HG03064 (cell line): ENCODE measurements at regions not wholly inside any gene's neighbourhood (a gene's known extent, or its start where the extent isn't known, plus 50 kb on each side); places are given as distances from the start of the nearest gene placed in this dataset.
"Not testable (repeated sequence)": the region's sequence is repeated elsewhere in the genome, so short reads cannot be mapped to it uniquely, and the experiment has no call there.

ENCODE experiments used
- ATAC-seq: cut with Tn5 transposase; IDR thresholded peaks from one replicate; pipeline ENCODE4 v1.9.1; 2021; ENCODE audit warnings: low read depth; ENCODE audit not compliant: unreplicated experiment

DNA sequence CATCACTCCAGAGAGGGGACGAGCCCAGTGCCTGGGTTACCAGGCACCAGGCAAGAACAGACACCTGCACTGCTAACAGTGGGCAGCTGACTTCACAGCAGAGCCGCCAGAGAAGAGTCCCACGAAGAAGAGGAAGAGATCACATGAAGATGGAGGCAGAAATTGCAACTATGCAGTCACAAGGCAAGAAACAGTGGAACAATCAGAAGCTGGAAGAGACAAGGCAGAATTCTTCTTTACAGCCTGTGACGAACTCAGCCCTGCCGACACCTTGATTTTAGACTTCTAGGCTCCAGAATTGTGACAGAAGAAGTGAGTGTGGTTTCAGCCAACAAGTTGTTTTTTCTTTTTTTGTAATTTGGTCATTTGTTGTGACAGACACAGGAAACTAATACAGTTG lies 59.2 kb downstream of the IL12A start:
- no peak for ATAC-seq

DNA sequence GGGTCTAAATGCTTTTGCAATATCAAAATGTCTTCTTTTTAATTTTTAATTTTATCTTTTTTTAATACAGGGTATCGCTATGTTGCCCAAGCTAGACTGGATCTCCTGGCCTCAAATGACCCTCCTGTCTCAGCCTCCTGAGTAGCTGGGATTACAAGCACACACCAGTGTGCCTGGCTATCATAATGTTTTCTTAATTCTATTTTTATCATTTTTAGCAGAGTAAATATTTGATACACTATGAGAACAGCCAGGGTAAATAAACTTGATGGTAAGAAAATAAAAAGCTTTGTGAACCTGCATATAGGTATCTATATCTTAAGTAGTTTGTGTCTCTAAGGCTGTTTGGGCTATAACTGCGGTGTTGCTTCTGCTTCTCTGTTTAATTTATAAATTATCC lies 60.4 kb downstream of the IL12A start:
- no peak for ATAC-seq

DNA sequence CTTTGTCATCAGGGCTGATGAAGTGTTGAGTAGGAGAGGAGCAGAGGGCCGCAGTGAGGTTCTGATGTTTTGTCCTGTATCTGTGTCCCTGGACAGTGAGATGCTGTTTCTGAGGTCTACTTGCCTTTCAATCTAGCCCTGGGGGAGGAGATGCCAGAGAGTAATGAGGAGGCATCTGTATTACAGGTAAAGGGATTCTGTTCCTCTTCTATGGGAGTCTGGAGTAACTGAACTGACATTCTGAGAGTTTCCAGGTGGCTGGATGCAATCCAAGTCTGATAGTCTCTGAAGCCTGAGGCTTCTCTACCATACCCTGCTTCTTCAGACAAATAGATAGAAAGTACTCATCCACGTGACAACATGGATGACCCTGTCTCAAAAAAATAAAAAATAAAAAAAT lies 60.9 kb downstream of the IL12A start:
- no peak for ATAC-seq

DNA sequence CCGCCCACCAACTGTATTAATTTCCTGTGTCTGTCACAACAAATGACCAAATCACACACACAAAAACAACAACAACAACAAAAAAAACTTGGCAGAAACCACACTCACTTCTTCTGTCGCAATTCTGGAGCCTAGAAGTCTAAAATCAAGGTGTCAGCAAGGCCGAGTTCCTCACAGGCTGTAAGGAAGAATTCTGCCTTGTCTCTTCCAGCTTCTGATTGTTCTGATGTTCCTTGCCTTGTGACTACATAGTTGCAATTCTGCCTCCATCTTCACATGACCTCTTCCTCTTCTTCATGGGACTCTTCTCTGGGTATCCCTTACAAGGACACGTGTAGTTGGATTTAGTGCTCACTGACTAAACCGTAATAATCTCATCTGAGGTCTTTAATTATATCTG lies 61.4 kb downstream of the IL12A start:
- no peak for ATAC-seq

DNA sequence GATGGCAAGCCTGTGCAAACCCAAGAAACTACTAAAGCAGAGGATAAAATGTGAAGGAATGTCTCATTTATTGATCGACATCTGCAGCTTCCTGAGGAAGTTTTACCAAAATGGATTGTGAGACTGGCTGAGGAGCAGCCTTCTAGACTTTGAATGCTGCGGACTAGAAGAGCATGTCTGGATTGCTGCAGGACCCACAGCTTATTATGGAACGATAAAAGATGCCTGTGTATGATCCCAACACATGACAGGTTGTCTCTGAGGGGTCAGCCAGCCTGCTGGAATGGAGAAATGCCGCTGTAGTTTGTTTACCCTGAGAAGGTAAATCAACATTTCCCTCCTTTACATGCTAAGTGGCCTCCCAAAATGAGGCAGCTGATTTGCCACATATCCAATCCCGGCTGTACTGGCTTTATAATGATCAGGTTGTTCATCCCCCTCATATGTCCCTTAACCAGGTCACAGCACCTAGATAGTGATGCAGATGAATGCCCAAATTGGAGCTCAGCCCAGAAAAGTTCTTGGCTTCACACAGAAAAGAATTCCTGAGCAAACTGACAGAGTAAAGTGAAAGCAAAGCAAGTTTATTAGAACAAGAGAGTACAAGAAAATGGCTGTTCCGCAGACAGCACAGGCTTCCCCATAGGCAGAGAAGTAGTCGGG lies 63.9 kb downstream of the IL12A start:
- no peak for ATAC-seq

DNA sequence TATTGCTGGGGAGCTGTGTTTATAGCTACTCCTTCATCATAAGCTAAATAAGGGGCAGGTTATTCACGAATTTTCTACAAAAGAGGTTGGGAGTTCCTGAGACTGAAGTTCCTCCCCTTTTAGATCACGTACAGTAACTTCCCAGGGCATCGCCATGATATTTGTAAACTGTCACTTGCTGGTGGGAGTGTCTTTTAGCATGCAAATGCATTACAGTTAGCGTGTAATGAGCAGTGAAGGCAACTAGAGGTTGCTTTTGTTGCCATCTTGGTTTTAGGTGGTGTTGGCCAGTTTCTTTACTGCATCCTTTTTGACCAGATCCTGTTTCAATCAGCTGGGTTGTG lies 64.4 kb downstream of the IL12A start:
- no peak for ATAC-seq

DNA sequence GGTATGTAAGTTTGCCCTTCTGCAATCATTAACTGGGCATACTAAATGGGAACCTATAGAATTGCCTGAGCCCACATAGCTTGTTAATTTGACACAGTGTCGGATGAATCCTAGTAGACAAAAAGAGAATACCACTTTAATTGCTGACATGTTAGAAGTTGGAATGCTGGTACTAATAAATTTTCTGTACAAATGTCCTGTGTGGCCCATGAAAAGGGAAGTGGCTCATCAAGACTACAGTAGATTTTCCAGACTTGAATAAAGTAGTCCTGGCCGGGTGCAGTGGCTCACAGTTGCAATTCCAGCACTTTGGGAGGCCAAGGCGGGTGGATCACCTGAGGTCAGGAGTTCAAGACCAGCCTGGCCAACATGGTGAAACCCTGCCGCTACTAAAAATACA lies 66.2 kb downstream of the IL12A start:
- ATAC-seq = not testable (repeated sequence)

DNA sequence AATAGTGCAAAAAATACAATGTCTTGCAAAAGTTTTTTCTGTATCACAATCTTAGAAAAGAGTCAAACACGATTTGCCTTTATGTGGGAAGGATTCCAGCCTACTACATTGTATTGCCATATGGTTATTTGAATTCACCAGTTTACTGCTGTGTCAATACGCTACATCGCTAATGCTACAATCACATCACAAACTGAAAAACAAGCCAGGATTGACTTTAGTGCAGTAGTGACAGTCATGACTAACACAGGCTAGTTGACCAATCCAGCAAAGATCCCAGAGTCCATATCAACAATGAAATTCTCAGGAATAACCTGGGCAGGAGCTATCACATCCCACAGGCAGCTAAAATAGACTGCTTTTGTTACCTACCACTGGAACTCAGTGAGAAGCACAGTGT lies 67.0 kb downstream of the IL12A start:
- ATAC-seq = no peak

DNA sequence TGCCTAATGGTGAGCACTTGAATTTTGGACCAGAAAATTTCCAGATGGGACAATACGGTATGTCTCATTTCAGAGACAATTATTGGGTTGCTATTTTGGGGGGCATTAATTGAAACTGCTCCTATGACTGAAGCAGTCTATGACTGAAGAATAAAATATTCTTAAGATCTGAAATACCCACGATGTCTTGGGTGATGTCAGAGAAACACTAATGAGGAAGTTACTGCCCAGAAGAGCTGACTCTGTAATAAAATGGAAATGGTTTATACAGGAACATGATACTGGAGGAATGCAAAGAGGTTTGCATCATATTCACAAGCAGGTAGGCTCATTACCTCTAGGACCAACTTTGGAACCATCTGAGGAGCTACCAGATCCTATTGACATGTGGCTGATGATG lies 68.7 kb downstream of the IL12A start:
- no peak for ATAC-seq

DNA sequence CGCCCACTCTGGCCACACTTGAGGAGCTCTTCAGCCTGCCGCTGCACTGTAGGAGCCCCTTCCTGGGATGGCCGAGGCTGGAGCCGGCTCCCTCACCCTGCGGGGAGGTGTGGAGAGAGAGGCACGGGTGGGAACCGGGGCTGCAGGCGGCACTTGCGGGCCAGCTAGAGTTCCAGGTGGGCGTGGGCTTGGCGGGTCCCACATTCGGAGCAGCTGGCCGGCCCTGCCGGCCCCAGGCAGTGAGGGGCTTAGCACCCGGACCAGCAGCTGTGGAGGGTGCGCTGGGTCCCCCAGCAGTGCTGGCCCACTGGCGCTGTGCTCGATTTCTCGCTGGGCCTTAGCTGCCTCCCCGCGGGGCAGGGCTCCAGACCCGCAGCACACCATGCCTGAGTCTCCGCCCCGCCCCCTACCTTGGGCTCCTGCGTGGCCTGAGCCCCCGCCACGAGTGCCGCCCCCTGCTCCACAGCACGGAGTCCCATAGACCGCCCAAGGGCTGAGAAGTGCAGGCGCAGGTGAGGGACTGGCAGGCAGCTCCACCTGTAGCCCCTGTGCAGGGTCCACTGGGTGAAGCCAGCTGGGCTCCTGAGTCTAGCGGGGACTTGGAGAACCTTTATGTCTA lies 71.9 kb downstream of the IL12A start:
- no peak for ATAC-seq

DNA sequence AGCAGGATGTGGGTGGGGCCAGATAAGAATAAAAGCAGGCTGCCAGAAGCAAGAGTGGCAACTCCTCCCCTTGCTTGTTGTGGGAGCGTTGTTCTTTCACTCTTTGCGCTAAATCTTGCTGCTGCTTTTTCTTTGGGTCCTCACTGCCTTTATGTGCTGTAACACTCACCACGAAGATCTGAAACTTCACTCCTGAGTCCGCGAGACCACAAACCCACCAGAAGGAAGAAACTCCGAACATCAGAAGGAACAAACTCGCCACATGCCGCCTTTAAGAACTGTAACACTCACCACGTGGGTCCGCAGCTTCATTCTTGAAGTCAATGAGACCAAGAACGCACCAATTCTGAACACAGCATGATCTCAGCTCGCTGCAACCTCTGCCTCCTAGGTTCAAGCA lies 72.9 kb downstream of the IL12A start:
- no peak for ATAC-seq

DNA sequence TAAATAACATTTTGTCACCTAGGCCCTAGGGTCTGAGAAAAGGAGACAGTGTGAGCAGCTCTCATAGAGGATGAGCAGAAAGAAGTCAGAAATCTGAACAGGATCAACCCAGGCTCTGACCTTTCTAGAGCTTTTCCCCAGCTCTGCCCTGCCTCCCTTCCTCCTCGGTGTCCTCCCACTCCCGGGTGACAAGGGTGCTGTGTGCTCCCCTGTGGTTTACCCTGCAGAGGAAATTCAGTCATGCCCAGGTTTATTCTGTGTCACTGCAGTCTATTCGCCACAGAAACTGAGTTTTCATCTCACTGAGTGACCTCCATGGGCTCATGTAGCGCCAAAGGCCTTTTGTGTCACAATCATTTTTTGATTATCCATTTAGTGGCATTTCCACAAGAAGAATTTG lies 76.6 kb downstream of the IL12A start:
- ATAC-seq = no peak

DNA sequence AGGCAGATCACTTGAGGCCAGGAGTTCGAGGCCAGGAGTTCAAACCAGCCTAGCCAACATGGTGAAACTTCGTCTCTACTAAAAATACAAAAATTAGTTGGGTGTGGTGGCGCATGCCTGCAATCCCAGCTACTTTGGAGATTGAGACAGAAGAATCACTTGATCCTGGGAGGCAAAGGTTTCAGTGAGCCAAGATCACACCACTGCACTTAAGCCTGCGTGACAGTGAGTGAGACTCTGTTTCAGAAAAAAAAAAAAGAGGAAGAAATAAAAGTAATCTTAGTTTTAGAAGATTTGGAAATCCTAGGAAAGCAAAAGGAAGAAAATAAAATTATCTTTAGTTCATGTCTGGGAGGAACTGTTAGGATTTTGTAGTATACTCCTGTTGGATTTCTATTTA lies 77.2 kb downstream of the IL12A start:
- no peak for ATAC-seq

DNA sequence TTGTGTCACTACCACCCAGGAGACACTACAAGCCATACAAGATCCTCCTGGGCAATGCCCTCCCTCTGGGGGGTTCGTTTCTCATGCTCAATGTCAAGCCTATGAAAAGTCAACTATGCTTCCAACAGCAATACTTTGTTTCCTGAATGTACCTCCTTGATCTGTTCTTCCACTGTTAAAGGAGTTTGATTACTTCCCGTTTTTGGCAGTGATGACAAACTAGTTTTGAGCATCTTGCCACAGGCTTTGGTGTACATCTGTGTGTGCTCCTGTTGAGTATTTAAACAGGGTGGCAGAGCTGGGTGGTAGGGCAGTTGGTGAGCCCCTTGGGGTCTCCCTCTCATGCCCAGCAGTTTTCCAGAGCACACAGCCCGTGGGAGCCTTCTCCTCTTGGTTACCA lies 81.4 kb downstream of the IL12A start:
- ATAC-seq = no peak

DNA sequence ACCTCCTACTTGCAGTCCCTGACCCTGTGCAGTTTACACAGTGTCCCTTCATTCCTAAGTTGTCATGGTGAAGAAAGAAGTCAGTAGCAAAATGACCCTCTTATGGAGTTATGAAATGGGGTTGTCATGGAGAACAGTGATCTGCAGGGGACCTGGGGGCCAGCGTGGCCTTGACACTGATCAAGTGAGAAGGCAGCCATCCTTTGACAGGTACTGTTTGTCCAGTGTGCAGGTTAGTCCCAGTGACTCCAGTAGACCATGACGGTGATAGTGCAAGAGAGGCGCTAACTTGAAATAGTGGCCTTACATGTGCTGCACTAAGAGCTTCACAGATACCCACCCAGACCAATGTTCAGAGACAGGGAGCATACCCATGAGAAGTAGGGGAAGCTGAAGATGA lies 87.9 kb downstream of the IL12A start:
- ATAC-seq = no peak

DNA sequence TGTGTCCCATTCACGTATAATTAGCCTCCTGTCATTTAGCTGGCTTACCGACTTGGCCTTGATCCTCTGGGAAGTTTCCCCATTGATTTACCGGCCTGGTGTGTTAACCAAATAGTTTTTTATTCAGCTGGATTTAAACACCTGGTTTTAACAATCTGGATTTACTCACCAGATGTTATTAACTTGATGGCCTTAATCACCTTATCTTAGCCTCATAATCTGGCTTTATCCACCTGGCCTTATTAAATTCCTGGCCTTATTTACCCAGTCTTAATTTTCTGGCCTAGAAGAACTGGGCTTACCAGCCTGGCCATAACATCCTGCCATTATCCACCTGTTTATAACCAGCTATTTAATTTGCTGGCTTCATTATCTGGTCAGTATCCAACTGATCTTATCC lies 89.9 kb downstream of the IL12A start:
- ATAC-seq = no peak

DNA sequence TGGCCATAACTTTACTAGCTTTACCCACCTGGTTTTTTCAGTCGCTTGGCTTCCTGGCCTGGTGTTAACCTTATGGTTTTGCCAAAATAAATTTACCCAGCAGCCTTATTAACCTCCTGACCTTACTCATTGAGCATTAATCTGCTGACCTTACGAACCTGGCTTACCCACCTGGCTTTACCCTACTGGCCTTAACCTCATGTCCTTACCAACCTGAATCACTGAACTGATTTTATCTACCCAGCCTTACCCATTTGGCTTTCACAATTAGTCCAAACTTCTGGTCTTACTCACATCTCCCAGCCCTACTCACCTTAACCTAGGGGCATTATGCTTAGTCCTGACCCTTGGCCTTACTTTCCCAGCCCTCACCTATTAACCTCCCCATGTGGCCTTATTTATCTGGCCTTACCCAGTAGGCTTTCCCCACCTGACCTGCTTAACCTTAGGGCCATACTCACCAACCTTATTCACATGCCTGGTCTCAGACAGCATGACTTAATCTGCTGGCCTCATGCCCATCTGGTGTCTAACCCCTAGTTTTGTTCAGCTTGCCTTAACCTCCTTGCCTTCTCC lies 93.4 kb downstream of the IL12A start:
- no peak for ATAC-seq

DNA sequence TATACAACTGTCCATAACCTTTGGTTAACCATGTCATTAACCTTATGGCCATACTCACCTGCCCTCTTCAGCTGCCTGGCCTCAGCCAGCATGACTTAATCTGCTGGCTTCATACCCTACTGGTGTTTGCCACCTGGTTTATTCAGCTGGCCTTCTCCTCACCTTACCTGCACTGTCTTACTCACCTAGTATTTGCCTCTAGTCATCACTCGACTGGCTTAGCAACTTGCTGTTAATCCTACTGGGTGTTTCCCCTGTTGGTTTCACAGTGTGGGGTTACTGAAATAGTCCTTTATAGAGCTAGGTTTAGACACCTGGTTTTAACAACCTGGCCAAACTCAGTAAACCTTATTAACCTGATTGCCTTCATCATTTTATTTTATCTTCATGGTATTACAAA lies 96.4 kb downstream of the IL12A start:
- no peak for ATAC-seq

DNA sequence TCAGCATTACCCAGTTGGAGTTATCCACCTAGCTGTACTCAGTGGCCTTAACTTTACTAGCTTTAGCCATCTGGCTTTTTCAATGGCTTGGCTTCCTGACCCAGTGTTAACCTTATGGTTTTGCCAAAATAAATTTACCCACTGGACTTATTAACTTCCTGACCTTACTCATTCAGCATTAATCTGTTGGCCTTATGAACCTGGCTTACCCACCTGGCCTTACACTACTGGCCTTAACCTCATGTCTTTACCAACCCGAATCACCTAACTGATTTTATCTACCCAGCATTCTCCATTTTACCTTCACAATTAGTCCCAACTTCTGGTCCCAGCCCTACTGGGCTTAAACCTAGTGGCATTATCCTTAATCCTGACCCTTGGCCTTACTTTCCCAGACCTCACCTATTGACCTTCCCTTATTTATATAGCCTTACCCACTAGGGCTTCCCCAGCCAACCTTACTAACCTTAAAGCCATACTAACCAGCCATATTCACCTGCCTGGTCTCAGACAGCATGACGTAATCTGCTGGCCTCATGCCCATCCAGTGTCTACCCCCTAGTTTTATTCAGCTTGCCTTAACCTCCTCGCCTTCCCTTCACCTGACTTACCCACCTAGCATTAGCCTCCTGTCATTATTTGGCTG lies 100.0 kb downstream of the IL12A start:
- ATAC-seq = no peak

DNA sequence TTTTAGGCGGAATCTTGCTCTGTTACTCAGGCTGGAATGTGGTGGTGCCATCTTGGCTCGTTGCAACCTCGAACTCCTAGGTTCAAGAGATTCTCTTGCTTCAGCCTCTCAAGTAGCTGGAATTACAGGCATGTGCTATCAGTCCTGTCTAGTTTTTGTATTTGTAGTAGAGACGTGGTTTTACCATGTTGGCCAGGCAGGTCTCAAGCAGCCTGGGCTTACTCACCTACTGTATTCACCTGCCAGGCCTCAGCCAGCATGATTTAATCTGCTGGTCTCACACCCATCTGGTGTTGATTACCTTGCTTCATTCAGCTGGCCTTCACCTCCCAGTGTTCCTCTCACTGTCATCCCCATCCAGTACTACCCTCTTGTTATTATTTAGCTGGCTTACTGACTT lies 102.0 kb downstream of the IL12A start:
- ATAC-seq = no peak

DNA sequence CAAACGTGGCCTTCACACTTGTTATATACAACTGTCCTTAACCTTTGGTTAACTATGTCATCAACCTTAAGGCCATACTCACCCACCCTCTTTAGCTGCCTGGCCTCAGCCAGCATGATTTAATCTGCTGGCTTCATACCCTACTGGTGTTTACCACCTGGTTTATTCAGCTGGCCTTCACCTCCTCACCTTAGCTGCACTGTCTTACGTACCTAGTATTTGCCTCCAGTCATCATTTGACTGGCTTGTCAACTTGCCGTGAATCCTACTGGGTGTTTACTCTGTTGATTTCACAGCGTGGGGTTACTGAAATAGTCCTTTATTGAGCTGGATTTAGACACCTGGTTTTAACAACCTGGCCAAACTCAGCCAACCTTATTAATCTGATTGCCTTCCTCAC lies 102.8 kb downstream of the IL12A start:
- no peak for ATAC-seq

DNA sequence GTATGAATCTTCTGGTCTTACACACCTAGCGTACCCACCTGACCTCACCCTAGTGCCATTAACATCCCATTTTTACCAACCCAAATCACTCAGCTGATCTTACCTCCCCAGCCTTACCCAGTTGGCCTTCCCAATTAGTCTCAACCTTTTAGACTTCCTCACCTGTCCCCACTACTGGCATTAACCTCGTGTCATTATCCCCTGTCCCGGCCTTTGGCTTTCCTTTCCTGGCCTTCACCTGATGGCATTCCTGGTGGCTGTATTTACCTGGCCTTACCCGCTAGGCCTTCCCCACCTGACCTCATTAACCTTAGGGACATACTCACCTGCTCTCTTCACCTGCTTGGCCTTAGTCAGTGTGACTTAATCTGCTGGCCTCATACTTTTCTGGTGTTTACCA lies 104.1 kb downstream of the IL12A start:
- no peak for ATAC-seq
